ENCODE measurements at regions not wholly inside any gene's neighbourhood (a gene's known extent, or its start where the extent isn't known, plus 50 kb on each side); places are given as distances from the start of the nearest gene placed in this dataset.

GRCh38 chr5:2491846-2492245, 259.6 kb downstream of the IRX2 start:
- ATAC-seq = no peak
- no peak for DNase-seq

- DNase-seq = no peak
- no peak for ATAC-seq
These were observed 262.2 kb downstream of the IRX2 start for GRCh38 chr5:2489306-2489705.

- ATAC-seq = no peak
- no peak for DNase-seq
These were observed 262.9 kb downstream of the IRX2 start for GRCh38 chr5:2488593-2488992.

GRCh38 chr5:2487152-2487763, 264.2 kb downstream of the IRX2 start:
- DNase-seq (no peak), ATAC-seq (no peak)

GRCh38 chr5:2486373-2486772, 265.1 kb downstream of the IRX2 start:
- DNase-seq (no peak), ATAC-seq (no peak)

GRCh38 chr5:2482778-2483177, 268.7 kb downstream of the IRX2 start:
- no peak for DNase-seq
- ATAC-seq = no peak

GRCh38 chr5:2480871-2481270, 270.6 kb downstream of the IRX2 start:
- DNase-seq (no peak), ATAC-seq (no peak)

GRCh38 chr5:2475902-2476301, 275.6 kb downstream of the IRX2 start:
- no peak for DNase-seq
- ATAC-seq = no peak

- DNase-seq = no peak
- ATAC-seq = no peak
These were observed 278.8 kb downstream of the IRX2 start for GRCh38 chr5:2472670-2473069.

- DNase-seq = no peak
These were observed 280.2 kb downstream of the IRX2 start for GRCh38 chr5:2471152-2471879.

GRCh38 chr5:2466966-2467365, 284.5 kb downstream of the IRX2 start:
- ATAC-seq (no peak), DNase-seq (no peak)

More at GRCh38 chr5:2471152-2471879, 280.2 kb downstream of the IRX2 start:
- ATAC-seq = no peak

- DNase-seq = no peak
These were observed 286.1 kb downstream of the IRX2 start for GRCh38 chr5:2465383-2465782.

GRCh38 chr5:2464141-2464540, 287.3 kb downstream of the IRX2 start:
- DNase-seq = no peak
- no peak for ATAC-seq

More at GRCh38 chr5:2465383-2465782, 286.1 kb downstream of the IRX2 start:
- no peak for ATAC-seq

GRCh38 chr5:2461701-2462691, 289.5 kb downstream of the IRX2 start:
- no peak for DNase-seq
- no peak for ATAC-seq

- ATAC-seq = no peak
- no peak for DNase-seq
These were observed 291.4 kb downstream of the IRX2 start for GRCh38 chr5:2460098-2460497.

GRCh38 chr5:2459251-2459650, 292.2 kb downstream of the IRX2 start:
- DNase-seq (no peak), ATAC-seq (no peak)

- DNase-seq (no peak), ATAC-seq (no peak)
These were observed 295.6 kb downstream of the IRX2 start for GRCh38 chr5:2455878-2456277.

- ATAC-seq = no peak
These were observed 296.6 kb downstream of the IRX2 start for GRCh38 chr5:2454876-2455275.

GRCh38 chr5:2453781-2454180, 297.7 kb downstream of the IRX2 start:
- ATAC-seq (no peak), DNase-seq (no peak)

More at GRCh38 chr5:2454876-2455275, 296.6 kb downstream of the IRX2 start:
- no peak for DNase-seq

GRCh38 chr5:2451100-2451499, 300.4 kb downstream of the IRX2 start:
- ATAC-seq (no peak), DNase-seq (no peak)

GRCh38 chr5:2442496-2443354, 308.8 kb downstream of the IRX2 start:
- no peak for ATAC-seq
- no peak for DNase-seq
